Kidney (tissue), 13 donors: ENCODE measurements at regions not wholly inside any gene's neighbourhood (a gene's known extent, or its start where the extent isn't known, plus 50 kb on each side); places are given as distances from the start of the nearest gene placed in this dataset.

Experiments
- DNase-seq, 5 donors: peaks; one replicate each; pipeline ENCODE4 v3.0.0-alpha.2; 2013 to 2020
- FAIRE-seq: peaks from 2 replicates; lab custom pipeline; 2012; peaks lifted over from hg19 to GRCh38; lab: Jason Lieb, UNC
- H3K27ac ChIP-seq, 2 donors: one replicate each; pipeline ENCODE4 v1.7.0; 2013; ENCODE audit warnings: low read depth in 2 of 2, low read length in 2 of 2, inconsistent platforms in 1 of 2
- H3K27me3 ChIP-seq: one replicate; pipeline ENCODE4 v1.7.1; 2013; ENCODE audit warnings: low read length, inconsistent platforms; ENCODE audit not compliant: control insufficient read depth, insufficient read depth
- H3K36me3 ChIP-seq, 3 donors: one replicate each; pipeline versions ENCODE4 v1.7.0 to v1.7.1; 2013; ENCODE audit warnings: low read length in 3 of 3, control low read depth in 1 of 3, inconsistent platforms in 1 of 3; ENCODE audit not compliant: insufficient read depth in 3 of 3, control insufficient read depth in 2 of 3
- H3K4me1 ChIP-seq, 3 donors: one replicate each; pipeline versions ENCODE4 v1.7.0 to v1.7.1; 2013; ENCODE audit warnings: low read length in 3 of 3, inconsistent platforms in 1 of 3, low read depth in 1 of 3; ENCODE audit not compliant: control insufficient read depth in 2 of 3, insufficient read depth in 2 of 3
- H3K4me3 ChIP-seq, 3 donors: one replicate each; pipeline versions ENCODE4 v1.7.0 to v1.8.1; 2013; ENCODE audit warnings: low read length in 3 of 3, control low read depth in 1 of 3, inconsistent platforms in 1 of 3
- H3K9ac ChIP-seq, 3 donors: one replicate each; pipeline versions ENCODE4 v1.7.0 to v1.7.1; 2013; ENCODE audit warnings: low read length in 3 of 3, control low read depth in 1 of 3, inconsistent platforms in 1 of 3
- H3K9me3 ChIP-seq, 3 donors: one replicate each; pipeline versions ENCODE4 v1.7.0 to v1.7.1; 2013; ENCODE audit warnings: low read length in 3 of 3, control low read depth in 1 of 3, inconsistent platforms in 1 of 3; ENCODE audit not compliant: control insufficient read depth in 2 of 3, insufficient read depth in 1 of 3
- CTCF ChIP-seq: IDR thresholded peaks from 3 replicates; pipeline ENCODE4 v1.5.1; 2012; ENCODE audit warnings: mild to moderate bottlenecking, moderate library complexity, borderline replicate concordance; ENCODE audit not compliant: insufficient read depth; ENCODE audit errors: extremely low read depth
- intact Hi-C: fragments of 100-400 bp; cut with DNase I; formaldehyde crosslinking; loops from one replicate; pipeline ENCODE4 v1.11.1; 2022
- donor health status: control.
- donor health status: control.
- donor health status: control.
- donor health status: control.
- donor health status: control.
- donor health status: DM: yes; HTN: yes; CAD: no.
- donor health status: Normal renal cell carcinoma (clear cell type).

- Histone ChIP-seq H3K27ac (no peak overlapping the region), H3K27me3 (no peaks in the 10 kb centered on the region), H3K9me3 (no peaks in the 10 kb centered on the region), H3K9ac (no peak overlapping the region), H3K36me3 (no peaks in the 10 kb centered on the region), H3K4me3 (no peak overlapping the region), H3K4me1 (no peaks in the 10 kb centered on the region)
- DNase-seq (no peak), FAIRE-seq (no peak)
- intact Hi-C loops, result no loop called here
- TF ChIP-seq CTCF, result no peak
These were observed 371.0 kb downstream of the EPHA7 start for GRCh38 chr6:93048381-93048780.

GRCh38 chr6:93047033-93047432, 372.3 kb downstream of the EPHA7 start:
- Histone ChIP-seq H3K4me3 (no peak overlapping the region), H3K4me1 (no peaks in the 10 kb centered on the region), H3K36me3 (no peaks in the 10 kb centered on the region), H3K27me3 (no peaks in the 10 kb centered on the region), H3K9me3 (no peaks in the 10 kb centered on the region), H3K9ac (no peak overlapping the region), H3K27ac (no peak overlapping the region)
- intact Hi-C loops, result no loop called here
- TF ChIP-seq CTCF, result no peak
- no peak for DNase-seq
- FAIRE-seq, result no peak

GRCh38 chr6:93045156-93045555, 374.2 kb downstream of the EPHA7 start:
- H3K9ac ChIP-seq, result no peak overlapping the region
- DNase-seq (no peak), FAIRE-seq (no peak)
- TF ChIP-seq CTCF, result no peak
- no peaks in the 10 kb centered on the region for H3K27me3 ChIP-seq
- no peak overlapping the region for H3K27ac ChIP-seq
- no peaks in the 10 kb centered on the region for H3K9me3 ChIP-seq
- no peaks in the 10 kb centered on the region for H3K4me1 ChIP-seq
- intact Hi-C loops, result no loop called here
- no peak overlapping the region for H3K4me3 ChIP-seq
- no peaks in the 10 kb centered on the region for H3K36me3 ChIP-seq

- Histone ChIP-seq H3K9ac (no peak overlapping the region), H3K27me3 (no peaks in the 10 kb centered on the region), H3K4me1 (no peaks in the 10 kb centered on the region), H3K9me3 (peaks cover 0 to 12% (median 0%) of the 10 kb centered on the region in 3 donors), H3K27ac (no peak overlapping the region), H3K36me3 (no peaks in the 10 kb centered on the region), H3K4me3 (no peak overlapping the region)
- DNase-seq (no peak), FAIRE-seq (no peak)
- intact Hi-C loops, result no loop called here
- no peak for TF ChIP-seq CTCF
These were observed 379.0 kb downstream of the EPHA7 start for GRCh38 chr6:93040375-93040774.
